HG03159 (cell line): ENCODE measurements at regions not wholly inside any gene's neighbourhood (a gene's known extent, or its start where the extent isn't known, plus 50 kb on each side); places are given as distances from the start of the nearest gene placed in this dataset.

Source experiments
- ATAC-seq: cut with Tn5 transposase; IDR thresholded peaks from one replicate; pipeline ENCODE4 v1.9.1; 2021; ENCODE audit warnings: mild to moderate bottlenecking, moderate library complexity; ENCODE audit not compliant: unreplicated experiment

DNA sequence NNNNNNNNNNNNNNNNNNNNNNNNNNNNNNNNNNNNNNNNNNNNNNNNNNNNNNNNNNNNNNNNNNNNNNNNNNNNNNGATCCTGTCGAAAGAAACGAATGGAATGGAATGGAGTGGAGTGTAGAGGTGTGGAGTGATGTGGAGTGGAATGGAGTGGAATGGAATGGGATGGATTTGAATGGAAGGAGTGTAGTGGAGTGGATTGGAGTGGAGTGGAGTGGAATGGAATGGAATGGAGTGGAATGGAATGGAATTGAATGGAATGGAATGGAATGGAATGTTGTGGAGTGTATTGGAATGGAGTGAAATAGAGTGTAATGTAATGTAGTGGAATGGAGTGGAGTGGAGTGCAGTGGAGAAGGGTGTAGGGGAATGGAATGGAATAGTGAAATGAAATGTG is 1275.4 kb upstream of the TPTE start:
- peak; percentile 24 for ATAC-seq

DNA sequence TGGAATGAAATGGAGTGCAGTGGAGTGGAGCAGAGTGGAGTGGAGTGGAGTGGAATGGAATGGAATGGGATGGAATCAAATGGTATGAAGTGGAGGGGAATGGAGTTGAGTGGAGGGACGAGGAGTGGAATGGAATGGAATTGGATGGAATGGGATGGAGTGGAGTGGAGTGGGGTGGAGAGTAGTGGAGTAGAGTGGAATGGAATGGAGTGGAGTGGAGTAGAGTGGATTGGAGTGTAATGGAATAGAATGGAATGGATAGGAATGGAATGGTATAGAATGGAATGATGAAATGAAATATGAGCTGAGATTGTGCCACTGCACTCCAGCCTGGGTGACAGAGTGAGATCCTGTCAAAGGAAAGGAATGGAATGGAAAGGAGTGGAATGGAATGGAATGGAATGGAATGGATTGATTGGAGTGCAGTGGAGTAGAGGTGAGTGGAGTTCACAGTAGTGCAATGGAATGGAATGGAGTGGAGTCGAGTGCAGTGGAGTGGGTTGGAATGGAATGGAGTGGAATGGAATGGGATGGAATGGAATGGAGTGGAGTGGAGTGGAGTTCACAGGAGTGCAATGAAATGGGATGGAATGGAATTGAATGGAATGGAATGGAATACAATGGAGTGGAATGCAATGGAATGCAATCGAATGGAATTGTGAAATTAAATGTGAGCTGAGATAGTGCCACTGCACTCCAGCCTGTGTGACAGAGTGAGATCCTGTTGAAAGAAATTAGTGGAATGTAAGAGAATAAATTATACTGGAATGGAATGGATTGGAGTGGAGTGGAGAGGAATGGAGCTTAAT is 1274.7 kb upstream of the TPTE start:
- peak; percentile 41 for ATAC-seq

DNA sequence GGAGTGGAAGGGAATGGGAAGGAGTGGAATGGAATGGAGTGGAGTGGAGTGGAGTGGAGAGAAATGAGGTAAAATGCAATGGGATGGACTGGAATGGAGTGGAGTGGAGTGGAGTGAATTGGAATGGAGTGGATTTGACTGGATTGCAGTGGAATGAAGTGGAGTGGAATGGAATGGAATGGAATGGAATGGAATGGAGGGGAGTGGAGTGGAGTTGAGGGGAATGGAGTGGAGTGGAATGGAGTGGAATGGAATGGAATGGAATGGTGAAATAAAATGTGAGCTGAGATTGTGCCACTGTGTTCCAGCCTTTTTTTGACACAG is 1274.1 kb upstream of the TPTE start:
- peak; percentile 24 for ATAC-seq

DNA sequence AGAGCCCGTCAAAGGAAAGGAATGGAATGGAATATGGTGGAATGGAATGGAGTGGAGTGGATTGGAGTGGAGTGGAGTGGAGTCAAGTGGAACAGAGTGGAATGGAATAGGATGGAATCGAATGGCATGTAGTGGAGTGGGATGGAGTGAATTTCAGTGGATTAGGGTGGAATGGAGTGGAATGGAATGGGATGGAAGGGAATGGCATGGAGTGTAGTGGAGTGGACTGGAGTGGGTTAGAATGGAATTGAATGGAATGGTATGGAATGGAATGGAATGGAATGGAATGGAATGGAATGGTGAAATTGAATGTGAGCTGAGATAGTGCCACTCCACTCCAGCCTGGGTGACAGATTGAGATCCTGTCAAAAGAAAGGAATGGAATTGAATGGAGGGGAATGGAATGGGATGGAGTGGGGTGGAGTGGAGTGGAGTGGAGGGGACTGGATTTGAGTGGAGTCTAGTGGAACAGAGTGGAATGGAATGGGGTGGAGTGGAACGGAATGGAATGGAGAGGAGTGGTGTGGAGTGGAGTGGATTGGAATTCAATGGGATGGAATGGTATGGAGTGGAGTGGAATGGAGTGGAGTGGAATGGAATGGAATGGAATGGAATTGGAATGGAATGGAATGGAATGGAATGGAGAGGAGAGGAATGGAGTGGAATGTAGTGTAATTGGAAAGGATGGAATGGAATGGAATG is 1273.6 kb upstream of the TPTE start:
- ATAC-seq = peak; percentile 31
